ENCODE measurements at regions not wholly inside any gene's neighbourhood (a gene's known extent, or its start where the extent isn't known, plus 50 kb on each side); places are given as distances from the start of the nearest gene placed in this dataset.
"Not testable (repeated sequence)": the region's sequence is repeated elsewhere in the genome, so short reads cannot be mapped to it uniquely, and the experiment has no call there.

GRCh38 chrY:21705309-21705708 is 170.6 kb downstream of the RBMY1A1 start:
- no peak for TF ChIP-seq CTCF (IDR thresholded peaks at IDR 0.05; ENCODE audit: extremely low read depth, missing control alignments)
- no peak for DNase-seq (ENCODE audit: low spot score)

DNA sequence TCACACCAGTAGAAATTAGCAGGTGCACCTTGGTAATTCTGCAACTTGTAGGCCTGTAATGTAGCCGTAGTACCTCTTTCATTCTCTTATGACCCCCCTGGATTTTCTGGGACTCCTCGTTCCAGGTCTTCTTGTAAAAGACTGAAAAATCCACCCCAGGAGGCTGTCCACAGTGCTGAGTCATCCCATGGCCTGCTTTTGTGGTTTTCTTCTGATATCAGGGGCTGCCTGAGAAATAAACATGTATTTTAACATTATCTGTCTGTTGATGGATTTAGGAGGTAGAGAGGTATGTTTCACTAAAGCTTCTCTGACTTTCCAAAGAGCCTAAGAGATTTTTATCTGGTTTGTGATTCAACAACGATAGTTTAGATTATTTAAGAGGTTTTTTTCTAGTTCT is 171.9 kb downstream of the RBMY1A1 start:
- DNase-seq (ENCODE audit: low spot score) = not testable (repeated sequence)

DNA sequence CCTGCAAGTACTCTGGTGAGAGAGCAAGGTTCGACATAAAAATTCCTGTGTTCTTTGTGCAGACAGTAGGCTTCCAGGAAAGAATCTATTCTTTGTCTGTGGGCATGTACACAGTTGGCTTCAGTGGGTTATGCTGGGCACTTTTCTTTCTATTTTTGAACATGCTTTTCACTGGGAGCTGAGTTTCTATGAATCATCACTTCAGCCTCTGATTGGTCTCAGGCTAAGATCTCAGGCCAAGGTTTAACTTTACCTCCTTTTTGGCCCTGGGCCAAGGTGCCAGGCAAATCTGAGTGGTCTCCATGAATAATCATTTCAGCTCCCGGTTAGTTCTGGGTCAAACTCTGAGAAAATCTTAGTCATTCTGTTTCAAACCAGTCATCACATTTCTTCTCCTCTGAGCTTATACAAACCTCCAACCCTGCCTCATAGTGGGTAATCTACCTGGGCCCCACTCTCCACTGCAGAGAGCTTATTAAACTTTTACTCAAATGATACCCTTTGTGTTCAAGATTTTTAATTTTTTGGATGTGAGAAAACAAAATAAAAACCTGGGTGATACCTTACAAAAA is 158.8 kb downstream of the RBMY1D start:
- not testable (repeated sequence) for DNase-seq (ENCODE audit: low spot score)

- not testable (repeated sequence) for DNase-seq (ENCODE audit: low spot score)
Observed at GRCh38 chrY:21744998-21745397, 149.3 kb downstream of the RBMY1D start.

DNA sequence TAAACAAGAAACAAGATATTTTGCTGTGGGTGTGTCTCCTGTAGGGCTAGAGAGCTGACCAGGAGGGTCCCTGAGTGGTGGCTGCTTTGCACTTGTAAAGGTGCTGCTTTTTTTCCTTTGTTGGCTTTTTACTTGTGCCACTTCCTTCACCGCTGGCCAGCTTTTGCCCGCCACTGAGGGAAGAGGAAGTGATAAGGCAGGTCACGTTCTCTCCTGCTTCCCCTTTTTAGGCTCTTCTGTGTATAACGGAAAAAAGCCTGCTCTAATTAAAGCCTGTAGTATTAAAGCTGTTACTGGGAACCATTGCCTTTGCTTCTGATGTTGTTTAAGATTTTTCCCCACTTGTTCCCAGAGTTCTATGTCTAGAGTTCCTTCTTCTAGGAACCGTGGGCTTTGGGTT is 134.1 kb downstream of the RBMY1D start:
- DNase-seq (ENCODE audit: low spot score) = not testable (repeated sequence)

- DNase-seq (ENCODE audit: low spot score) = not testable (repeated sequence)
Observed at GRCh38 chrY:21767824-21768223, 126.5 kb downstream of the RBMY1D start.

DNA sequence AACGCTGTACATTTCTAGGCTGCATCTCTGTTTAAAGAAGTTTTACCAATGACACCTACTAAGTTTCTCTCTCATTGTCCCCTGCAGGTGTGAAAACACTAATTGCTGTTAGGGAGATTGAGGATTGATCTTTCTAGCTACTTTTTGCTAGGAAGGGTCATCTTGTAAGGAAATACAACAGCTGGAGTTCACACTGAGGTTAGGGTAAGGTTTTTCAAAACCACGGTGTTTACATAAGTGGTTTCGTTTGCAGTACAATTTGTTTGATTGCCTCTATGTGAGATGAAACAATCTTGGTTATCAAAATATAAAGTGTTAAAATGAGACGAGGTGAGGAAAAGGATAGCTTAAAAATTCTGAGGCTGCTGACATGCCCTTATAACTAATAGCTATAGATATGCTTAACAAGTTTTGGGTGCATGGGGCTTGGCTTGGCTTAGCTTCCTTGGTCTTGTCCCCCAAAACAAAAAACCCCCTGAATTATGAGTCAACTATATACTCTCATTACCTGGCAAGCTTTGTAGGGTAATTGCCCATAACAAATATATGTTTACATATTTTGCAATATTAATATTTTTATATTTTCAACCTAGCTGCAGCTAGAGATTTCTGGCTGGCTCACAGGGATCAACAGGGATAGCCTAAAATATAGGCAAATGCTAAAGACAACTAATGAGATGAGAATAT is 112.0 kb downstream of the RBMY1D start:
- DNase-seq (ENCODE audit: low spot score) = not testable (repeated sequence)

DNA sequence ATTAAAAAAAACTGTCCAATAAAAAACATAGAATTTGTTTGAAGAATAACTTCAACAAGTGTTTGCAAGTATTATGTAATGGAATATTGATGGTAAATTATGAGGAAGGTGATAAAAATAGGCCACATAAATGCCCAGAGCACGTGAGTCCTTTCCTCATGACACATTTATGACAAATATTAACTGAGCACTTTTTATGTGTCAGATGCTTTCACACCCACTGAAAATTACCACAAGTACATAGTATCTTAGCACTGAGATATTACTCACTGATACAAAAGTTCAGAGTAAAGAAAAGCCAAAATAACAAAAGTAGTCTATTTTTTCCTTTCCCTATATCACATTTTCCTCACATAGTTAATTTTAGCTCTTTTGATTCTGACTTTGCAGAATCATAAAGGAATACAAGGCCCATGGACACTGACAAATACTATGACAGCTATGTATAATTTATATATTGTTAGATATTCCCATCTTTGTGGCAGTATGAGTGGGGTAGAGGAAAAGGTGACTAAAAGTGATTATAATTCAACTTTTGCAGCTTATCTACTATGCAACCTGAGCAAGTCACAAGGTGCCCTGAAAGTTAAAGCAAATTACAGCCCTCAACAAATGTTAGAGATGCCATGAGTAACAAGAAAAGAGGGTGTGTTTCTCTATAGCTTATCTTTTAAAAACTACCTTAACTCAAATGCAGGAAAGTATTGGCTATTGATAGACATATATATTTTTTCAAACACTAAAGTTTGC is 80.7 kb downstream of the RBMY1D start:
- TF ChIP-seq CTCF (IDR thresholded peaks at IDR 0.05; ENCODE audit: extremely low read depth, missing control alignments) = no peak

GRCh38 chrY:21814491-21814890 is 79.8 kb downstream of the RBMY1D start:
- DNase-seq (ENCODE audit: low spot score) = no peak
- no peak for TF ChIP-seq CTCF (IDR thresholded peaks at IDR 0.05; ENCODE audit: extremely low read depth, missing control alignments)

More for the DNA sequence above, 80.7 kb downstream of the RBMY1D start:
- no peak for DNase-seq (ENCODE audit: low spot score)

DNA sequence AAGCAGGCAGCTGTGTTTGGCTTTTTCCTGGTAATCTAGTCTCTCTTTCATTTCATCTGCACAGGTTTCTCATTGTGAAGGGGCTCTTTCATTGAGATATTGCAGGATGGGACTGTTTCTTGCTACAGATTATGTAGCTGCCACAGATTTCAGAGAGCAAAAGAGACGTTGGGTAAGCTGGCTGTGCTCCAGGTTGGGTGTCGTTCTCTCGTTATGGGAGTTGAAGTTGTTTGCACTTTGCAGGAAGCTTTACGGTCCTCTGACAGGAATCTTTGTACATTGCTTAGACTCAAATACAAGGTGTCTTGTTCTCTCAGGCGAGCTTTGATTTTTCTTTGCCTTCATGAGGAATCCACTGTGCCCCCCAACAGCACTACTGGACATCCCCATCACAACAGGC is 72.4 kb downstream of the RBMY1D start:
- no peak for DNase-seq (ENCODE audit: low spot score)
- TF ChIP-seq CTCF (IDR thresholded peaks at IDR 0.05; ENCODE audit: extremely low read depth, missing control alignments) = no peak
